GM18867 (cell line): ENCODE measurements at regions not wholly inside any gene's neighbourhood (a gene's known extent, or its start where the extent isn't known, plus 50 kb on each side); places are given as distances from the start of the nearest gene placed in this dataset.
A peak's percentile ranks its signal among the peaks of the same experiment; 100 is the strongest.

Experiments
- ATAC-seq: cut with Tn5 transposase; IDR thresholded peaks from one replicate; pipeline ENCODE4 v1.9.1; 2021; ENCODE audit warnings: mild to moderate bottlenecking, moderate library complexity; ENCODE audit not compliant: unreplicated experiment

GRCh38 chr10:104574427-104574826, 66.7 kb upstream of the SORCS3 start:
- ATAC-seq = no peak

GRCh38 chr10:104574838-104575237, 66.3 kb upstream of the SORCS3 start:
- ATAC-seq = no peak

- no peak for ATAC-seq
Measured at GRCh38 chr10:104576611-104577010, 64.5 kb upstream of the SORCS3 start.

- ATAC-seq = no peak
Measured at GRCh38 chr10:104577163-104577562, 63.9 kb upstream of the SORCS3 start.

GRCh38 chr10:104577861-104578521, 63.1 kb upstream of the SORCS3 start:
- ATAC-seq = no peak

GRCh38 chr10:104578671-104579070, 62.4 kb upstream of the SORCS3 start:
- ATAC-seq = no peak

- ATAC-seq = no peak
Measured at GRCh38 chr10:104579136-104579535, 62.0 kb upstream of the SORCS3 start.

GRCh38 chr10:104580321-104580720, 60.8 kb upstream of the SORCS3 start:
- ATAC-seq = no peak

- ATAC-seq = peak; percentile 86
Measured at GRCh38 chr10:104580774-104581675, 60.1 kb upstream of the SORCS3 start.

- no peak for ATAC-seq
Measured at GRCh38 chr10:104581884-104582601, 59.0 kb upstream of the SORCS3 start.

- no peak for ATAC-seq
Measured at GRCh38 chr10:104582602-104582951, 58.5 kb upstream of the SORCS3 start.

GRCh38 chr10:104582966-104583365, 58.1 kb upstream of the SORCS3 start:
- ATAC-seq = no peak

GRCh38 chr10:104584541-104584940, 56.5 kb upstream of the SORCS3 start:
- ATAC-seq = no peak

- ATAC-seq = no peak
Measured at GRCh38 chr10:104587751-104588150, 53.3 kb upstream of the SORCS3 start.

GRCh38 chr10:104589431-104589830, 51.7 kb upstream of the SORCS3 start:
- no peak for ATAC-seq

GRCh38 chr10:104589871-104590270, 51.2 kb upstream of the SORCS3 start:
- no peak for ATAC-seq
